ENCODE measurements at regions not wholly inside any gene's neighbourhood (a gene's known extent, or its start where the extent isn't known, plus 50 kb on each side); places are given as distances from the start of the nearest gene placed in this dataset.

DNA sequence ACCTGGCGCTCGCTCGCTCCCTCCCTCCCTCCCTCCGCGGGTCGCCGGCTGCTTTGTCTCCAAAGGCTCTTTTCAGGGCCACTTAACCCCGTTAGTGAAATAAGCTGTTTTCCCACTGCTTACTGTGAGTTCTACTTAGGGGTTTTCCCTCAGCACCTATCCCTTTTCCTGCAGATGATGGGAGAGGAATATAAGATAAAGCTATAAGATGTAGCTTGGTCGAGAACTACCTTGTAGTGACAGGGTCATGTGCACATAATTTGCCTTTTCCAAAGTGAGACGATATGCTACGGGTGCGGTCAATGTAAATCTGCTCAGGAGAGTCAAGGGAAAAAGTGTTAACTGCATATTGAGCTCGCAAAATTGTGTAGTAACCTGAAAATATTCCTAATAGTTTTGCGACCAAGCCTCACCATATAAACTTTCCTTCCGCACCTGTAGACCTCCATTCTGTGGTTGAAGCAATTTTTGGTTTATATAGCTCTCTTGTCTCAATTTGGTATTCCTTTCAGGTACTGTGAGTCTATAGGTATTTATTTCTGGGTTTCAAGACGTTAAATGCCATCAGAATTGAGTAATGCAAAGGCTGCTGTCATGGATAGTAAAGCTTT lies 55.8 kb upstream of the BOLA1 start:
- TF ChIP-seq, protein P1, sequence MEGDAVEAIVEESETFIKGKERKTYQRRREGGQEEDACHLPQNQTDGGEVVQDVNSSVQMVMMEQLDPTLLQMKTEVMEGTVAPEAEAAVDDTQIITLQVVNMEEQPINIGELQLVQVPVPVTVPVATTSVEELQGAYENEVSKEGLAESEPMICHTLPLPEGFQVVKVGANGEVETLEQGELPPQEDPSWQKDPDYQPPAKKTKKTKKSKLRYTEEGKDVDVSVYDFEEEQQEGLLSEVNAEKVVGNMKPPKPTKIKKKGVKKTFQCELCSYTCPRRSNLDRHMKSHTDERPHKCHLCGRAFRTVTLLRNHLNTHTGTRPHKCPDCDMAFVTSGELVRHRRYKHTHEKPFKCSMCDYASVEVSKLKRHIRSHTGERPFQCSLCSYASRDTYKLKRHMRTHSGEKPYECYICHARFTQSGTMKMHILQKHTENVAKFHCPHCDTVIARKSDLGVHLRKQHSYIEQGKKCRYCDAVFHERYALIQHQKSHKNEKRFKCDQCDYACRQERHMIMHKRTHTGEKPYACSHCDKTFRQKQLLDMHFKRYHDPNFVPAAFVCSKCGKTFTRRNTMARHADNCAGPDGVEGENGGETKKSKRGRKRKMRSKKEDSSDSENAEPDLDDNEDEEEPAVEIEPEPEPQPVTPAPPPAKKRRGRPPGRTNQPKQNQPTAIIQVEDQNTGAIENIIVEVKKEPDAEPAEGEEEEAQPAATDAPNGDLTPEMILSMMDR (IDR thresholded peaks at IDR 0.05; ENCODE audit: low read depth, low read length, poor library complexity, severe bottlenecking) = no peak
- no peak for TF ChIP-seq EZH2phosphoT487 (IDR thresholded peaks at IDR 0.05; ENCODE audit: borderline replicate concordance, low read length)

All from DOHH2 (cell line).